ENCODE measurements at regions not wholly inside any gene's neighbourhood (a gene's known extent, or its start where the extent isn't known, plus 50 kb on each side); places are given as distances from the start of the nearest gene placed in this dataset.
A peak's percentile ranks its signal among the peaks of the same experiment; 100 is the strongest.

- H3K4me3 ChIP-seq (ENCODE audit: insufficient read depth in 1 of 2, low read depth in 1 of 2, low read length in 2 of 2), result no peak overlapping the region
- H2BK5ac ChIP-seq (ENCODE audit: low read depth, low read length, poor library complexity, severe bottlenecking), result no peak overlapping the region
- no peaks in the 10 kb centered on the region for H3K36me3 ChIP-seq (ENCODE audit: control insufficient read depth in 1 of 2, insufficient read depth in 2 of 2, low read depth in 1 of 2, low read length in 2 of 2)
Observed at GRCh38 chr1:199243423-199244061, 604.7 kb downstream of the PTPRC start.

GRCh38 chr1:199245946-199246345, 607.1 kb downstream of the PTPRC start:
- H3K79me1 ChIP-seq (replicated peaks; ENCODE audit: low read length, poor library complexity, severe bottlenecking), result no peaks in the 10 kb centered on the region
- no peak overlapping the region for H2BK12ac ChIP-seq (ENCODE audit: low read length in 2 of 2)
- H2BK5ac ChIP-seq (ENCODE audit: low read depth, low read length, poor library complexity, severe bottlenecking), result no peak overlapping the region
- no peak overlapping the region for H3K4me3 ChIP-seq (ENCODE audit: insufficient read depth in 1 of 2, low read depth in 1 of 2, low read length in 2 of 2)
- no peak for DNase-seq
- no peak overlapping the region for H3K27ac ChIP-seq (ENCODE audit: low read length, poor library complexity, severe bottlenecking)
- no peaks in the 10 kb centered on the region for H3K4me1 ChIP-seq (ENCODE audit: control insufficient read depth, insufficient read depth, low read depth, low read length)
- no peak overlapping the region for H2AFZ ChIP-seq (ENCODE audit: low read depth, low read length)
- H2BK15ac ChIP-seq (ENCODE audit: low read depth, poor library complexity, severe bottlenecking), result no peak overlapping the region
- no peak overlapping the region for H3K9ac ChIP-seq (ENCODE audit: low read length)
- H2BK120ac ChIP-seq (ENCODE audit: low read depth, low read length), result no peak overlapping the region
- no peak overlapping the region for H4K8ac ChIP-seq (ENCODE audit: low read length)
- 85% methylated on average over 3 of the region's 3 CpGs for WGBS
- H3K9me3 ChIP-seq (ENCODE audit: control insufficient read depth, low read length), result peaks cover 4% of the 10 kb centered on the region
- H3K18ac ChIP-seq (ENCODE audit: low read depth in 1 of 2, low read length in 2 of 2), result no peak overlapping the region
- H3K4me2 ChIP-seq (ENCODE audit: low read length, poor library complexity, severe bottlenecking), result no peak overlapping the region
- no peaks in the 10 kb centered on the region for H3K36me3 ChIP-seq (ENCODE audit: control insufficient read depth in 1 of 2, insufficient read depth in 2 of 2, low read depth in 1 of 2, low read length in 2 of 2)
- H4K91ac ChIP-seq (ENCODE audit: low read length), result no peak overlapping the region
- no peak overlapping the region for H3K14ac ChIP-seq (ENCODE audit: low read length in 2 of 2)
- no peak overlapping the region for H3K23ac ChIP-seq (ENCODE audit: low read length in 2 of 2)
- no peaks in the 10 kb centered on the region for H3K27me3 ChIP-seq (ENCODE audit: control insufficient read depth in 1 of 2, insufficient read depth in 1 of 2, low read length in 2 of 2)
- no peak overlapping the region for H2AK5ac ChIP-seq (ENCODE audit: low read length, severe bottlenecking)
- no peak overlapping the region for H3K4ac ChIP-seq (ENCODE audit: low read depth in 1 of 2, low read length in 2 of 2)

More at GRCh38 chr1:199243423-199244061, 604.7 kb downstream of the PTPRC start:
- H3K4ac ChIP-seq (ENCODE audit: low read depth in 1 of 2, low read length in 2 of 2), result no peak overlapping the region
- no peaks in the 10 kb centered on the region for H3K9me3 ChIP-seq (ENCODE audit: control insufficient read depth, low read length)
- DNase-seq, result peak; percentile 49
- H2BK120ac ChIP-seq (ENCODE audit: low read depth, low read length), result no peak overlapping the region
- H3K14ac ChIP-seq (ENCODE audit: low read length in 2 of 2), result no peak overlapping the region
- H3K4me1 ChIP-seq (ENCODE audit: control insufficient read depth, insufficient read depth, low read depth, low read length), result no peaks in the 10 kb centered on the region
- no peak overlapping the region for H4K8ac ChIP-seq (ENCODE audit: low read length)
- H2AFZ ChIP-seq (ENCODE audit: low read depth, low read length), result no peak overlapping the region
- no peak overlapping the region for H3K27ac ChIP-seq (ENCODE audit: low read length, poor library complexity, severe bottlenecking)
- H3K27me3 ChIP-seq (ENCODE audit: control insufficient read depth in 1 of 2, insufficient read depth in 1 of 2, low read length in 2 of 2), result no peaks in the 10 kb centered on the region
- H3K9ac ChIP-seq (ENCODE audit: low read length), result no peak overlapping the region
- H4K91ac ChIP-seq (ENCODE audit: low read length), result no peak overlapping the region
- H2BK12ac ChIP-seq (ENCODE audit: low read length in 2 of 2), result no peak overlapping the region
- H2BK15ac ChIP-seq (ENCODE audit: low read depth, poor library complexity, severe bottlenecking), result no peak overlapping the region
- H3K18ac ChIP-seq (ENCODE audit: low read depth in 1 of 2, low read length in 2 of 2), result no peak overlapping the region
- H3K4me2 ChIP-seq (ENCODE audit: low read length, poor library complexity, severe bottlenecking), result no peak overlapping the region
- no peak overlapping the region for H2AK5ac ChIP-seq (ENCODE audit: low read length, severe bottlenecking)
- WGBS, result 76% methylated on average over 11 of the region's 11 CpGs
- H3K23ac ChIP-seq (ENCODE audit: low read length in 2 of 2), result no peak overlapping the region
- H3K79me1 ChIP-seq (replicated peaks; ENCODE audit: low read length, poor library complexity, severe bottlenecking), result no peaks in the 10 kb centered on the region

- no peak overlapping the region for H2BK5ac ChIP-seq (ENCODE audit: low read depth, low read length, poor library complexity, severe bottlenecking)
- no peaks in the 10 kb centered on the region for H3K4me1 ChIP-seq (ENCODE audit: control insufficient read depth, insufficient read depth, low read depth, low read length)
- no peak overlapping the region for H2BK15ac ChIP-seq (ENCODE audit: low read depth, poor library complexity, severe bottlenecking)
- H2BK120ac ChIP-seq (ENCODE audit: low read depth, low read length), result no peak overlapping the region
- WGBS, result 100% methylated on average over 1 of the region's 3 CpGs
- H4K91ac ChIP-seq (ENCODE audit: low read length), result no peak overlapping the region
- DNase-seq, result no peak
- no peak overlapping the region for H2AK5ac ChIP-seq (ENCODE audit: low read length, severe bottlenecking)
- no peaks in the 10 kb centered on the region for H3K27me3 ChIP-seq (ENCODE audit: control insufficient read depth in 1 of 2, insufficient read depth in 1 of 2, low read length in 2 of 2)
- no peak overlapping the region for H3K23ac ChIP-seq (ENCODE audit: low read length in 2 of 2)
- H2BK12ac ChIP-seq (ENCODE audit: low read length in 2 of 2), result no peak overlapping the region
- H3K14ac ChIP-seq (ENCODE audit: low read length in 2 of 2), result no peak overlapping the region
- no peak overlapping the region for H3K4ac ChIP-seq (ENCODE audit: low read depth in 1 of 2, low read length in 2 of 2)
- H3K4me2 ChIP-seq (ENCODE audit: low read length, poor library complexity, severe bottlenecking), result no peak overlapping the region
- no peaks in the 10 kb centered on the region for H3K79me1 ChIP-seq (replicated peaks; ENCODE audit: low read length, poor library complexity, severe bottlenecking)
- no peak overlapping the region for H4K8ac ChIP-seq (ENCODE audit: low read length)
- no peak overlapping the region for H3K4me3 ChIP-seq (ENCODE audit: insufficient read depth in 1 of 2, low read depth in 1 of 2, low read length in 2 of 2)
- H3K36me3 ChIP-seq (ENCODE audit: control insufficient read depth in 1 of 2, insufficient read depth in 2 of 2, low read depth in 1 of 2, low read length in 2 of 2), result no peaks in the 10 kb centered on the region
- no peak overlapping the region for H3K9ac ChIP-seq (ENCODE audit: low read length)
- H2AFZ ChIP-seq (ENCODE audit: low read depth, low read length), result no peak overlapping the region
- peaks cover 4% of the 10 kb centered on the region for H3K9me3 ChIP-seq (ENCODE audit: control insufficient read depth, low read length)
- no peak overlapping the region for H3K18ac ChIP-seq (ENCODE audit: low read depth in 1 of 2, low read length in 2 of 2)
- H3K27ac ChIP-seq (ENCODE audit: low read length, poor library complexity, severe bottlenecking), result no peak overlapping the region
Observed at GRCh38 chr1:199246716-199247115, 607.9 kb downstream of the PTPRC start.

GRCh38 chr1:199247891-199248290, 609.1 kb downstream of the PTPRC start:
- Histone ChIP-seq H2BK5ac (ENCODE audit: low read depth, low read length, poor library complexity, severe bottlenecking) (no peak overlapping the region), H3K14ac (ENCODE audit: low read length in 2 of 2) (no peak overlapping the region), H3K4ac (ENCODE audit: low read depth in 1 of 2, low read length in 2 of 2) (no peak overlapping the region), H3K23ac (ENCODE audit: low read length in 2 of 2) (no peak overlapping the region), H2AFZ (ENCODE audit: low read depth, low read length) (no peak overlapping the region), H2BK120ac (ENCODE audit: low read depth, low read length) (no peak overlapping the region), H3K4me3 (ENCODE audit: insufficient read depth in 1 of 2, low read depth in 1 of 2, low read length in 2 of 2) (no peak overlapping the region), H3K36me3 (ENCODE audit: control insufficient read depth in 1 of 2, insufficient read depth in 2 of 2, low read depth in 1 of 2, low read length in 2 of 2) (no peaks in the 10 kb centered on the region), H3K27ac (ENCODE audit: low read length, poor library complexity, severe bottlenecking) (no peak overlapping the region), H3K9me3 (ENCODE audit: control insufficient read depth, low read length) (peaks cover 4% of the 10 kb centered on the region), H3K18ac (ENCODE audit: low read depth in 1 of 2, low read length in 2 of 2) (no peak overlapping the region), H3K79me1 (replicated peaks; ENCODE audit: low read length, poor library complexity, severe bottlenecking) (no peaks in the 10 kb centered on the region), H2AK5ac (ENCODE audit: low read length, severe bottlenecking) (no peak overlapping the region), H3K9ac (ENCODE audit: low read length) (no peak overlapping the region), H2BK15ac (ENCODE audit: low read depth, poor library complexity, severe bottlenecking) (no peak overlapping the region), H3K4me1 (ENCODE audit: control insufficient read depth, insufficient read depth, low read depth, low read length) (no peaks in the 10 kb centered on the region), H4K8ac (ENCODE audit: low read length) (no peak overlapping the region), H2BK12ac (ENCODE audit: low read length in 2 of 2) (no peak overlapping the region), H4K91ac (ENCODE audit: low read length) (no peak overlapping the region), H3K4me2 (ENCODE audit: low read length, poor library complexity, severe bottlenecking) (no peak overlapping the region), H3K27me3 (ENCODE audit: control insufficient read depth in 1 of 2, insufficient read depth in 1 of 2, low read length in 2 of 2) (no peaks in the 10 kb centered on the region)
- DNase-seq, result no peak

All from mesenchymal stem cell (in vitro differentiated cells and primary cell).